GM12892 (cell line): ENCODE measurements at regions not wholly inside any gene's neighbourhood (a gene's known extent, or its start where the extent isn't known, plus 50 kb on each side); places are given as distances from the start of the nearest gene placed in this dataset.

Source experiments
- POLR2A ChIP-seq: IDR thresholded peaks from 2 replicates; pipeline ENCODE4 v1.6.1; 2011; ENCODE audit warnings: low read depth, low read length, control low read depth
- POLR2AphosphoS5 ChIP-seq: IDR thresholded peaks from 2 replicates; pipeline ENCODE4 v1.6.1; 2011; ENCODE audit warnings: low read depth, low read length, control low read depth
- TAF1 ChIP-seq: IDR thresholded peaks from 2 replicates; pipeline ENCODE4 v1.6.1; 2011; ENCODE audit warnings: low read depth, mild to moderate bottlenecking, control low read depth, low read length, borderline replicate concordance

GRCh38 chr2:8190279-8190678 lies 491.6 kb upstream of the ID2 start:
- TF ChIP-seq POLR2AphosphoS5 (no peak), TAF1 (no peak), POLR2A (no peak)
